ENCODE measurements at regions not wholly inside any gene's neighbourhood (a gene's known extent, or its start where the extent isn't known, plus 50 kb on each side); places are given as distances from the start of the nearest gene placed in this dataset.

DNA sequence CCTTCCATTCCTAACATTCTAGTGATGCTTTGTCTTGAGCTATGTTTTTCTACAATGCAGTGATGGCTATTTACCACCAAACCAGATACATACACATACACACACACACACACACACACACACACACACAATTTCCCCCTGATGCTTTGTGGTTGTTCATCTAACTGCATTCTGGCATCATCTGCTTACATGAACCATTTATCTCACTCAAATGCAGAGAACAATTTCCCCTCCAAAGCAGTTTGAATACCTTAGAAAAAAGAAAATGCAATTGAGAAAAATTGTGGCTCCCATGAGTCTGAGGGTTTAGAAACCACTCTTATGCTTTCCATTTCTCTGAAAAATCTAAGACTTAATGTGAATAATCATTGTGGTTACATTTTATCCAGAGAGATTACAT, 1024.8 kb downstream of the TLE4 start:
- TF ChIP-seq, protein P1, sequence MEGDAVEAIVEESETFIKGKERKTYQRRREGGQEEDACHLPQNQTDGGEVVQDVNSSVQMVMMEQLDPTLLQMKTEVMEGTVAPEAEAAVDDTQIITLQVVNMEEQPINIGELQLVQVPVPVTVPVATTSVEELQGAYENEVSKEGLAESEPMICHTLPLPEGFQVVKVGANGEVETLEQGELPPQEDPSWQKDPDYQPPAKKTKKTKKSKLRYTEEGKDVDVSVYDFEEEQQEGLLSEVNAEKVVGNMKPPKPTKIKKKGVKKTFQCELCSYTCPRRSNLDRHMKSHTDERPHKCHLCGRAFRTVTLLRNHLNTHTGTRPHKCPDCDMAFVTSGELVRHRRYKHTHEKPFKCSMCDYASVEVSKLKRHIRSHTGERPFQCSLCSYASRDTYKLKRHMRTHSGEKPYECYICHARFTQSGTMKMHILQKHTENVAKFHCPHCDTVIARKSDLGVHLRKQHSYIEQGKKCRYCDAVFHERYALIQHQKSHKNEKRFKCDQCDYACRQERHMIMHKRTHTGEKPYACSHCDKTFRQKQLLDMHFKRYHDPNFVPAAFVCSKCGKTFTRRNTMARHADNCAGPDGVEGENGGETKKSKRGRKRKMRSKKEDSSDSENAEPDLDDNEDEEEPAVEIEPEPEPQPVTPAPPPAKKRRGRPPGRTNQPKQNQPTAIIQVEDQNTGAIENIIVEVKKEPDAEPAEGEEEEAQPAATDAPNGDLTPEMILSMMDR (conservative IDR thresholded peaks at IDR 0.05) = no peak
- TF ChIP-seq ZFX (IDR thresholded peaks at IDR 0.05) = no peak
- H3K27ac ChIP-seq = no peak overlapping the region

DNA sequence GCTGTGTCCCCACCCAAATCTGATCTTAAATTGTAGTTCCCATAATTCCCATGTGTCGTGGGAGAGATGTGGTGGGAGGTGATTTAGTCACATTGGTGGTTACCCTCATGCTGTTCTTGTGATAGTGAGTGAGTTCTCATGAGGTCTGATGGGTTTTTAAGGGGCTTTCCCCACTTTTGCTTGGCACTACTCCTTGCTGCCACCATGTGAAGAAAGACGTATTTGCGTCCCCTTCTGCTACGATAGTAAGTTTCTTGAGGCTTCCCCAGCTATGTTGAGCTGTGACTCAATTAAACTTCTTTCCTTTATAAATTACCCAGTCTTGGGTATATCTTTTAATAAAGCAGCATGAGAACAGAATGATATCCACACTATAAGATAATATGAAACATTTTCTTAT, 1023.4 kb downstream of the TLE4 start:
- no peak overlapping the region for H3K27ac ChIP-seq
- no peak for TF ChIP-seq ZFX (IDR thresholded peaks at IDR 0.05)
- TF ChIP-seq, protein P1 (conservative IDR thresholded peaks at IDR 0.05) = 0 out of 2 replicates have a peak, but pooled peaks have one; percentile 3

DNA sequence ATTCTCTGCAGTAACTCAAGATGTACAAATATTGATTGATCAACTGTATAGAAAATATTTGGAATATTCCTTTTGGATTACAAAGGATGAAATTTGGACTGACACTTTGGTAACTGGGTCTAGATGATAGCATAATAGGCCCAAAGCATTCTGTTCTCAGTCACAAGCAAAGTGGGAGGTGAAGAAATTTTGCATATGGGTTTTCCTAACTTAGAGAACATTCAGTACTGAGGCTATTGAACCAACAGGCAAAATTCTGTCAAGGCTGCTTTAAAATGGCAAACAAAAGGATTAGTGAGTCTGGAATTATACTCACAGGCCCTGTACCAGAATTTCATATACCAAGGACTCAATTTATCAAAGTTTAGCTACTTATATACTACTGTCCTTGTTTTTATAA, 1020.6 kb downstream of the TLE4 start:
- no peak overlapping the region for H3K27ac ChIP-seq
- TF ChIP-seq, protein P1 (conservative IDR thresholded peaks at IDR 0.05) = no peak
- no peak for TF ChIP-seq ZFX (IDR thresholded peaks at IDR 0.05)

DNA sequence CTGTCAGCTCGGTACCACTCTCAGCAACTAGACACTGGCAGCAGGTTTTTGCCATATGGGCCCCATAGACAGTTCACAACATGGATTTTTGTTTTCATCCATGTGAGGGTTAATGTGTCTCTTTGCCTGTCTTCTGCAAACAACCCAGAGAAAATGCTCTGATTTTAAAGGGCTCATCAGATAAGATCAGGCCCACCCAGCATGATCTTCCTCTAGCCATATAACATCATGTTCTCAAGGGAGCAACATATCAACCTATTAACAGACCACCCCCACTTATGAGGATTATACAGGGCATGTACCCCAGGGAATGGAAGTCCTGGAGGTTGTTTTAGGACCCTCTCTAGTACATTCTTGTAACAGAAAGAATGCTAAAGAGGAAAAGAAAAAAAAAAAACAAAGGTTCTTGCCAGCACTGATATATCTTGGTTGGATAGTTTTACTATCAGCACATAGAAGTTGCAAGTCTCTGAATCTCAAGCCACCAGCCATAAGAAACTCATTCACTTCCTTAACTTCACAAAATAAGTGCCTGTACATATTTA, 1015.1 kb downstream of the TLE4 start:
- no peak overlapping the region for H3K27ac ChIP-seq
- TF ChIP-seq, protein P1 (conservative IDR thresholded peaks at IDR 0.05) = no peak
- TF ChIP-seq ZFX (IDR thresholded peaks at IDR 0.05) = no peak

DNA sequence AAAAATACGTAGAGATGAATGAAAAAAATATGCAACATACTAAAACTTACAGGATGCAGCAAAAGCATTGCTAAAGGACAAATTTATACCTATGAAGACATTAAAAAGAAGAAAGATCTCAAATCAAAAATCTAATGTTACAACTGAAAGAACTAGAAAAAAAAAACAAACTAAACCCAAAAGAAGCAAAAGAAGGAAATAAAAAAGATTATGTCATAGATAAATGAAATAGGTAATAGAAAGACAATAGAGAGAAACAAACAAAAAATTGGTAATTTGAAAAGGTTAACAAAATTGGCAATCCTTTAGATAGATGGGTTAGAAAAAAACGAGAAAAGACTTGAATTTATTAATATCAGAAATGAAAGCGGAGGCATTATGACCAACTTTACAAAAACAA, 1000.2 kb downstream of the TLE4 start:
- no peak for TF ChIP-seq ZFX (IDR thresholded peaks at IDR 0.05)
- TF ChIP-seq, protein P1 (conservative IDR thresholded peaks at IDR 0.05) = no peak
- no peak overlapping the region for H3K27ac ChIP-seq

DNA sequence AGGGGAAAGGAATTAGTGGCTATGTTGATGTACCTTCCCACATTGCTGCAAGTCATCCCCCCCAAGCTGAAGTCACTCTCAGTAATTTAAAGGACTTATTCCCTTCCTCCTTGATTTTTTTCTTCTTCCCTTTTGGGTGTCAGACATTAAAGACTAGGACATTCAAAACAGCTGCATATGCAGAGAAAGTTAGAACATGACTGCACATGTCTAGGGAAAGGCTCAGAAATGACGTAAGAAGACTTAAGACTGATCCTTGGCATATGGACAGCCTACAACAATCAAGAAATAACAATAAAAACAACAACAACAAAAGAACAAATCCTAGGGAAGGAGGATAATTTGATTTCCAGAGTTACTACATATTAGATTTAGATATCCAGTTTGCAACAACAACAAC, 997.5 kb downstream of the TLE4 start:
- H3K27ac ChIP-seq = no peak overlapping the region
- no peak for TF ChIP-seq ZFX (IDR thresholded peaks at IDR 0.05)
- TF ChIP-seq, protein P1 (conservative IDR thresholded peaks at IDR 0.05) = no peak

DNA sequence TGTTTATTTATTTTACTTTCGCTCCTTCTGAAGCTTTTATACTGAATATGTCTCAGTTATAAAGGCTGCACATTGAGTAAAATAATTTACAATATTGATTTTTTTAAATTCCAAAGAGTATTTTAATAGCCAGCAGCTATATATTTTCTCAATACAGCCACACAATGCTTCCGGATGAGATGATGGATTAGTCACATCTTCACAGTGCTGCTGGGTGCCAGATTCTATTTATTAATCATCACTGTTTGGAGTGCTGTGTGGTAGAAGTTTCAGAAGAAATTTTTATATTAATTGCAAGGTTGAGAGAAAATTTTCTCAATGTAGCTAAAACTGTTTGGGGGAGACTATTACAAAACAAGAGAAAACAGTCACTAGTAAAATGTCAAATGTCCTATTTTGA, 989.8 kb downstream of the TLE4 start:
- TF ChIP-seq, protein P1 (conservative IDR thresholded peaks at IDR 0.05) = no peak
- no peak for TF ChIP-seq ZFX (IDR thresholded peaks at IDR 0.05)
- H3K27ac ChIP-seq = no peak overlapping the region

All from C4-2B (cell line).